ENCODE measurements at regions not wholly inside any gene's neighbourhood (a gene's known extent, or its start where the extent isn't known, plus 50 kb on each side); places are given as distances from the start of the nearest gene placed in this dataset.

- TF ChIP-seq POLR2A (IDR thresholded peaks at IDR 0.05) (no peak), CTCF (IDR thresholded peaks at IDR 0.05) (no peak)
Measured at GRCh38 chr12:61385771-61386170, 874.4 kb upstream of the USP15 start.

Data from adrenal gland (tissue), 5 donors.